CD1c-positive myeloid dendritic cell (primary cell): ENCODE measurements at regions not wholly inside any gene's neighbourhood (a gene's known extent, or its start where the extent isn't known, plus 50 kb on each side); places are given as distances from the start of the nearest gene placed in this dataset.

Experiments
- DNase-seq: peaks from one replicate; pipeline ENCODE4 v3.0.0-alpha.2; 2016; ENCODE audit errors: extremely low spot score

- DNase-seq: no peak
Measured at GRCh38 chr2:156647377-156648010, 211.3 kb downstream of the GPD2 start.

GRCh38 chr2:156648522-156648921 lies 212.3 kb downstream of the GPD2 start:
- DNase-seq: no peak

GRCh38 chr2:156649596-156649995 lies 213.4 kb downstream of the GPD2 start:
- DNase-seq: no peak

GRCh38 chr2:156652691-156653090 lies 216.5 kb downstream of the GPD2 start:
- no peak for DNase-seq

- DNase-seq: no peak
Measured at GRCh38 chr2:156653675-156654074, 217.5 kb downstream of the GPD2 start.

GRCh38 chr2:156657809-156658208 lies 221.6 kb downstream of the GPD2 start:
- no peak for DNase-seq

- DNase-seq: no peak
Measured at GRCh38 chr2:156659694-156660093, 223.5 kb downstream of the GPD2 start.

GRCh38 chr2:156663757-156664409 lies 227.7 kb downstream of the GPD2 start:
- no peak for DNase-seq

- DNase-seq: no peak
Measured at GRCh38 chr2:156666130-156666785, 230.1 kb downstream of the GPD2 start.

GRCh38 chr2:156670104-156670503 lies 233.9 kb downstream of the GPD2 start:
- DNase-seq: no peak

- DNase-seq: no peak
Measured at GRCh38 chr2:156671706-156672361, 235.7 kb downstream of the GPD2 start.

GRCh38 chr2:156672556-156673332 lies 236.6 kb downstream of the GPD2 start:
- no peak for DNase-seq

- DNase-seq: no peak
Measured at GRCh38 chr2:156673333-156673615, 237.1 kb downstream of the GPD2 start.

GRCh38 chr2:156673981-156674380 lies 237.8 kb downstream of the GPD2 start:
- DNase-seq: no peak

- DNase-seq: no peak
Measured at GRCh38 chr2:156675896-156676295, 239.7 kb downstream of the GPD2 start.

- DNase-seq: no peak
Measured at GRCh38 chr2:156679820-156680219, 243.6 kb downstream of the GPD2 start.

- DNase-seq: no peak
Measured at GRCh38 chr2:156680266-156680665, 244.1 kb downstream of the GPD2 start.

GRCh38 chr2:156687126-156687525 lies 250.9 kb downstream of the GPD2 start:
- no peak for DNase-seq

- DNase-seq: no peak
Measured at GRCh38 chr2:156687715-156688114, 251.5 kb downstream of the GPD2 start.

GRCh38 chr2:156689939-156690338 lies 253.8 kb downstream of the GPD2 start:
- no peak for DNase-seq

- DNase-seq: no peak
Measured at GRCh38 chr2:156691014-156691413, 254.8 kb downstream of the GPD2 start.

GRCh38 chr2:156695020-156695419 lies 258.8 kb downstream of the GPD2 start:
- DNase-seq: no peak
